ENCODE measurements at regions not wholly inside any gene's neighbourhood (a gene's known extent, or its start where the extent isn't known, plus 50 kb on each side); places are given as distances from the start of the nearest gene placed in this dataset.

- WGBS (ENCODE audit: insufficient coverage, low coverage, missing lambda C conversion rate) = 0% methylated on average over 3 of the region's 3 CpGs
- no peaks in the 10 kb centered on the region for H3K79me2 ChIP-seq (ENCODE audit: control insufficient read depth, insufficient read depth, low read length)
- no peaks in the 10 kb centered on the region for H3K36me3 ChIP-seq (ENCODE audit: control insufficient read depth, insufficient read depth, low read length)
- no peaks in the 10 kb centered on the region for H4K20me1 ChIP-seq (replicated peaks; ENCODE audit: control insufficient read depth, insufficient read depth, low read length)
- no peaks in the 10 kb centered on the region for H3K9me3 ChIP-seq (replicated peaks; ENCODE audit: control insufficient read depth, insufficient read depth, low read depth, low read length)
- no peak overlapping the region for H3K4me3 ChIP-seq
- DNase-seq (ENCODE audit: extremely low read depth in 1 of 4, low spot score in 3 of 4) (no peak), FAIRE-seq (no peak), ATAC-seq (no peak)
- no peak overlapping the region for H3K9ac ChIP-seq (ENCODE audit: insufficient read depth in 1 of 2, low read depth in 2 of 2, low read length in 2 of 2)
- no peaks in the 10 kb centered on the region for H3K4me1 ChIP-seq (replicated peaks in 1 of 2; ENCODE audit: control insufficient read depth in 2 of 2, insufficient read depth in 2 of 2, low read length in 2 of 2)
- peaks cover 0 to 4% of the 10 kb centered on the region in 2 experiments; a peak in 1 of 5 replicates for H3K27me3 ChIP-seq (ENCODE audit: control insufficient read depth in 2 of 2, insufficient read depth in 2 of 2, low read length in 2 of 2)
- in situ Hi-C loops (cut with MboI) = no loop called here
- intact Hi-C loops (cut with micrococcal nuclease) = no loop called here
- no TSS peak for BruUV-seq (replicated peaks)
- no peak overlapping the region for H3K4me2 ChIP-seq (ENCODE audit: insufficient read depth, low read length)
- H3K9me1 ChIP-seq (ENCODE audit: control insufficient read depth, insufficient read depth, low read length) = no peaks in the 10 kb centered on the region
- POLR2A ChIA-PET = no interaction called here
- no peak overlapping the region for H3K27ac ChIP-seq (ENCODE audit: extremely low read depth, low read depth, low read length)
- H2AFZ ChIP-seq (ENCODE audit: low read depth, low read length) = no peak overlapping the region
- CTCF ChIA-PET (ENCODE audit: low intra/inter-chr PET ratio) = no interaction called here
- TF ChIP-seq SRSF7 (optimal IDR thresholded peaks at IDR 0.05; ENCODE audit: low read depth, low read length) (no peak), E2F3 (CRISPR knock-in tag; IDR thresholded peaks at IDR 0.05) (no peak), ZNF174 (CRISPR knock-in tag; IDR thresholded peaks at IDR 0.05) (no peak), E4F1 (CRISPR knock-in tag; IDR thresholded peaks at IDR 0.05; ENCODE audit: borderline replicate concordance) (no peak), SMARCE1 (IDR thresholded peaks at IDR 0.05) (no peak), ZNF780A (CRISPR knock-in tag; IDR thresholded peaks at IDR 0.05) (no peak), ZNF311 (CRISPR knock-in tag; IDR thresholded peaks at IDR 0.05) (no peak), FOXP1 (CRISPR knock-in tag; IDR thresholded peaks at IDR 0.05) (no peak), FOS (IDR thresholded peaks at IDR 0.05; ENCODE audit: extremely low read depth, insufficient read length) (no peak), PTBP1 (IDR thresholded peaks at IDR 0.05; ENCODE audit: low read depth, low read length) (no peak), FOSL1 (tag; conservative IDR thresholded peaks at IDR 0.05) (no peak), ZNF668 (CRISPR knock-in tag; IDR thresholded peaks at IDR 0.05) (no peak), DPF2 (IDR thresholded peaks at IDR 0.05) (no peak)
Measured at GRCh38 chr13:40274103-40274502, 392.3 kb downstream of the FOXO1 start.
